ENCODE measurements at regions not wholly inside any gene's neighbourhood (a gene's known extent, or its start where the extent isn't known, plus 50 kb on each side); places are given as distances from the start of the nearest gene placed in this dataset.

- TF ChIP-seq CTCF (tag by site-specific recombination; IDR thresholded peaks at IDR 0.05) (no peak), ZBTB1 (tag by site-specific recombination; IDR thresholded peaks at IDR 0.05) (no peak), ZNF274 (IDR thresholded peaks at IDR 0.05; ENCODE audit: low read length) (no peak), ZNF274 (tag by site-specific recombination; IDR thresholded peaks at IDR 0.05; ENCODE audit: borderline replicate concordance) (no peak), ZNF76 (tag by site-specific recombination; IDR thresholded peaks at IDR 0.05; ENCODE audit: borderline replicate concordance, low read depth) (no peak), ZNF2 (tag by site-specific recombination; IDR thresholded peaks at IDR 0.05) (no peak), ZNF530 (tag by site-specific recombination; IDR thresholded peaks at IDR 0.05; ENCODE audit: low read depth) (no peak), RBAK (tag by site-specific recombination; IDR thresholded peaks at IDR 0.05) (no peak)
- TF ChIP-seq, protein P1, sequence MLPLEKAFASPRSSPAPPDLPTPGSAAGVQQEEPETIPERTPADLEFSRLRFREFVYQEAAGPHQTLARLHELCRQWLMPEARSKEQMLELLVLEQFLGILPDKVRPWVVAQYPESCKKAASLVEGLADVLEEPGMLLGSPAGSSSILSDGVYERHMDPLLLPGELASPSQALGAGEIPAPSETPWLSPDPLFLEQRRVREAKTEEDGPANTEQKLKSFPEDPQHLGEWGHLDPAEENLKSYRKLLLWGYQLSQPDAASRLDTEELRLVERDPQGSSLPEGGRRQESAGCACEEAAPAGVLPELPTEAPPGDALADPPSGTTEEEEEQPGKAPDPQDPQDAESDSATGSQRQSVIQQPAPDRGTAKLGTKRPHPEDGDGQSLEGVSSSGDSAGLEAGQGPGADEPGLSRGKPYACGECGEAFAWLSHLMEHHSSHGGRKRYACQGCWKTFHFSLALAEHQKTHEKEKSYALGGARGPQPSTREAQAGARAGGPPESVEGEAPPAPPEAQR (tag by site-specific recombination; IDR thresholded peaks at IDR 0.05): no peak
Observed at GRCh38 chr13:104634016-104634415, 1567.8 kb upstream of the SLC10A2 start.
